Hematopoietic multipotent progenitor cell treated with erythropoietin and hydrocortisone succinate and interleukin-3 and kit ligand, for 6 days (in vitro differentiated cells): ENCODE measurements at regions not wholly inside any gene's neighbourhood (a gene's known extent, or its start where the extent isn't known, plus 50 kb on each side); places are given as distances from the start of the nearest gene placed in this dataset.

ENCODE experiments used
- DNase-seq: peaks from one replicate; pipeline ENCODE4 v3.0.0-alpha.2; 2015

GRCh38 chr6:128663238-128663637 is 142.8 kb upstream of the PTPRK start:
- DNase-seq: no peak

GRCh38 chr6:128659878-128660622 is 139.7 kb upstream of the PTPRK start:
- DNase-seq: no peak

- DNase-seq: no peak
These were observed 138.9 kb upstream of the PTPRK start for GRCh38 chr6:128659276-128659675.

GRCh38 chr6:128657181-128657580 is 136.8 kb upstream of the PTPRK start:
- DNase-seq: no peak

- DNase-seq: no peak
These were observed 135.6 kb upstream of the PTPRK start for GRCh38 chr6:128655978-128656498.

- no peak for DNase-seq
These were observed 127.7 kb upstream of the PTPRK start for GRCh38 chr6:128648022-128648598.

- no peak for DNase-seq
These were observed 121.7 kb upstream of the PTPRK start for GRCh38 chr6:128642132-128642531.

GRCh38 chr6:128641703-128642102 is 121.3 kb upstream of the PTPRK start:
- no peak for DNase-seq

GRCh38 chr6:128638817-128639216 is 118.4 kb upstream of the PTPRK start:
- DNase-seq: no peak

- no peak for DNase-seq
These were observed 114.8 kb upstream of the PTPRK start for GRCh38 chr6:128635219-128635618.

GRCh38 chr6:128632131-128632530 is 111.7 kb upstream of the PTPRK start:
- DNase-seq: no peak

GRCh38 chr6:128631031-128631430 is 110.6 kb upstream of the PTPRK start:
- no peak for DNase-seq

- DNase-seq: no peak
These were observed 109.8 kb upstream of the PTPRK start for GRCh38 chr6:128630213-128630612.

- no peak for DNase-seq
These were observed 96.9 kb upstream of the PTPRK start for GRCh38 chr6:128617285-128617684.

- no peak for DNase-seq
These were observed 95.9 kb upstream of the PTPRK start for GRCh38 chr6:128616342-128616741.

GRCh38 chr6:128606611-128607010 is 86.2 kb upstream of the PTPRK start:
- DNase-seq: no peak

- no peak for DNase-seq
These were observed 85.6 kb upstream of the PTPRK start for GRCh38 chr6:128605961-128606360.

- DNase-seq: no peak
These were observed 80.7 kb upstream of the PTPRK start for GRCh38 chr6:128601060-128601459.

GRCh38 chr6:128600397-128600951 is 80.1 kb upstream of the PTPRK start:
- DNase-seq: no peak

- no peak for DNase-seq
These were observed 78.6 kb upstream of the PTPRK start for GRCh38 chr6:128599036-128599435.

- no peak for DNase-seq
These were observed 78.2 kb upstream of the PTPRK start for GRCh38 chr6:128598571-128598970.

- no peak for DNase-seq
These were observed 77.6 kb upstream of the PTPRK start for GRCh38 chr6:128597956-128598355.

- DNase-seq: no peak
These were observed 76.6 kb upstream of the PTPRK start for GRCh38 chr6:128597004-128597403.

GRCh38 chr6:128595544-128595943 is 75.1 kb upstream of the PTPRK start:
- DNase-seq: no peak
